ENCODE measurements at regions not wholly inside any gene's neighbourhood (a gene's known extent, or its start where the extent isn't known, plus 50 kb on each side); places are given as distances from the start of the nearest gene placed in this dataset.

DNA sequence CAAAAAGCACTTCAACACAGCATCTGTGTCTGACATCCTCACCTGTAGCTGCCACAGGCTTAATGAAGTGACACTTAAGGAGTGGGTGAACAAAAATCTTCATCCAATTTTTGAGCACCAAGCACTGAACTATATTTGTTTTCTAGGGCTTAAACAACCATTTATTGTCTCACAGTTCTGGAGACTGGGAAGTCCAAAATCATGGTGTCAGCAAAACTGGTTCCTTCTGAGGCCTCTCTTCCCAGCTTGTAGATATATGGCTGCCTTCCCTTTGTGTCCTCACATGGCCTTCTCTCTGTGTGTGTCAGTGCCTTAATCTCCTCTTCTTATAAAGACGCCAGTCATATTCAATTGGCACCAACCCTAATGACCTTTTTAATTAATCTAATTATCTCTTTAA is 189.2 kb upstream of the CLNK start:
- TF ChIP-seq, protein P1, sequence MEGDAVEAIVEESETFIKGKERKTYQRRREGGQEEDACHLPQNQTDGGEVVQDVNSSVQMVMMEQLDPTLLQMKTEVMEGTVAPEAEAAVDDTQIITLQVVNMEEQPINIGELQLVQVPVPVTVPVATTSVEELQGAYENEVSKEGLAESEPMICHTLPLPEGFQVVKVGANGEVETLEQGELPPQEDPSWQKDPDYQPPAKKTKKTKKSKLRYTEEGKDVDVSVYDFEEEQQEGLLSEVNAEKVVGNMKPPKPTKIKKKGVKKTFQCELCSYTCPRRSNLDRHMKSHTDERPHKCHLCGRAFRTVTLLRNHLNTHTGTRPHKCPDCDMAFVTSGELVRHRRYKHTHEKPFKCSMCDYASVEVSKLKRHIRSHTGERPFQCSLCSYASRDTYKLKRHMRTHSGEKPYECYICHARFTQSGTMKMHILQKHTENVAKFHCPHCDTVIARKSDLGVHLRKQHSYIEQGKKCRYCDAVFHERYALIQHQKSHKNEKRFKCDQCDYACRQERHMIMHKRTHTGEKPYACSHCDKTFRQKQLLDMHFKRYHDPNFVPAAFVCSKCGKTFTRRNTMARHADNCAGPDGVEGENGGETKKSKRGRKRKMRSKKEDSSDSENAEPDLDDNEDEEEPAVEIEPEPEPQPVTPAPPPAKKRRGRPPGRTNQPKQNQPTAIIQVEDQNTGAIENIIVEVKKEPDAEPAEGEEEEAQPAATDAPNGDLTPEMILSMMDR (IDR thresholded peaks at IDR 0.05): no peak
- Histone ChIP-seq H3K4me3 (no peak overlapping the region), H3K9me3 (no peaks in the 10 kb centered on the region), H3K4me1 (ENCODE audit: low read depth) (no peaks in the 10 kb centered on the region), H3K36me3 (ENCODE audit: low read depth) (no peaks in the 10 kb centered on the region)
- DNase-seq (no peak), ATAC-seq (no peak)
- intact Hi-C loops (cut with DNase I, micrococcal nuclease): no loop called here

DNA sequence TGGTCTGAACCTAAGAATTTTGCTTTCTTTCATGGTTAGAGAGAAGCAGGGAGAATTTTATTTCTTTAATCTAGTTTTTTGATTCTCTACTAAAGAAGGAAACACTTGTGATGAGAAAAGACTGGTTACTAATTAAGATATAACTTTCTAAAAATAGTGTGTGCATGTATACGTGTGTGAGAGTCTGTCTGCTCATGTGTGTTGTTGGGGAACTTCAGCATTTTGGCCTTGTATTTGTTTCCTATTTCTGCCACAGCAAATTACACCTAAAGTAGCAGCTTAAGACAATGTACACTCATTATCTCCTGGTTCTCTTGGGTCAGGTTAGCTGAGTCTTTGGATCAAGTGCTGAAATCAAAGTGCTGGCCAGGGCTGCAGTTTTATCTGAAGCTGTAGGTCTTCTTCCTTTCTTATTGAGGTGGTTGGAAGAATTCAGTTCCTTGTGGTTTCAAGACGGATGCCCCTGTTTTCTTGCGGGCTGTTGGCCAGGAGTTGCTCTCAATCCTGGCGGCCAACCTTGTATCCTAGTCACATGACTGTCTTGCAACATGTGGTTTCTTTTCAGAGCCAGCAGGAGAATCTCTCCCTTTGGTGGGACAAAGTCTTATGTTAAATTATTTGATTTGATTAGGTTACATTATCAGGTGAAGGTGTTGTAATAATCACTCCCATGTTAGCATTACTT is 188.4 kb upstream of the CLNK start:
- intact Hi-C loops (cut with DNase I, micrococcal nuclease): no loop called here
- no peak for DNase-seq
- H3K9me3 ChIP-seq: no peaks in the 10 kb centered on the region
- H3K36me3 ChIP-seq (ENCODE audit: low read depth): no peaks in the 10 kb centered on the region
- ATAC-seq: no peak
- TF ChIP-seq, protein P1 (IDR thresholded peaks at IDR 0.05): no peak
- no peaks in the 10 kb centered on the region for H3K4me1 ChIP-seq (ENCODE audit: low read depth)
- no peak overlapping the region for H3K4me3 ChIP-seq

DNA sequence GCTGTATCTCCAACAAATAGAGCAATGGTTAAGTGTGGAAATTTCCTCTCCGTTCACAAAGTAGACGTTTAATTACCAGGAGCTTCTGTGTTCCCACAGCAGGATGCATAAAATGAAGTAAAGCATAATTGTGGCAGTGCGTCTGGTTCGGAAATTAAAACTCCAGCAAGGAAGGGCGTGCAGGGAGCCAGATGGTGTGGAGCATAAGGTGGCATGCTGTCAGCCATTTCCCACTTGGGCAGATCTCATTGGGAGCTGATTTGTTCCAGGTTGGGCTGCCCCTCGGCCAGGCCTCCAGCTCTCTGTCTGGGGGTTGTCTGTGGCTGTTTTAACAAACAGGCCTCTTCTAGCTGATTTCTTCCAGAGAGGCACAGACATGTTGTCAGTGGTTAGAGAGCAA is 182.1 kb upstream of the CLNK start:
- intact Hi-C loops (cut with DNase I, micrococcal nuclease): no loop called here
- Histone ChIP-seq H3K4me1 (ENCODE audit: low read depth) (no peaks in the 10 kb centered on the region), H3K9me3 (no peaks in the 10 kb centered on the region), H3K4me3 (no peak overlapping the region), H3K36me3 (ENCODE audit: low read depth) (no peaks in the 10 kb centered on the region)
- DNase-seq (no peak), ATAC-seq (no peak)
- TF ChIP-seq, protein P1 (IDR thresholded peaks at IDR 0.05): no peak

DNA sequence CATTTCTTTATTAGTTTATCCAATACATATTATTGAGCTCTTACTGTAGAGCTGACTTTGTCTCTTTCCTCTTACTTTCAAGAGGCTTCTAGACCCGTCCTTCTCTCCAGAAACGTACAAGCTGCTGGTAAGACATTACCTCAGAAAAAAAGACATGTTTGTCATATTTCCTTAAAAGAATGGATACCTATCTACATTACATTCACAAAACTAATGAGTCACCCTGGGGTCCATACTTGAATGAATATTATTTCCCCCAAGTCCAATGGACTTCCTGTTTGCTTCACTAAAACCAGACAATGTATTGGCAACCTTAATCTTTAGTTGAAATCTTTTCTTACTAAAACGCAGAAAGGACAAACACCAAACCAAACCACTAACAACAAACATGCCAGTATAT is 176.5 kb upstream of the CLNK start:
- no peak overlapping the region for H3K4me3 ChIP-seq
- TF ChIP-seq, protein P1 (IDR thresholded peaks at IDR 0.05): no peak
- intact Hi-C loops (cut with DNase I, micrococcal nuclease): no loop called here
- H3K4me1 ChIP-seq (ENCODE audit: low read depth): no peaks in the 10 kb centered on the region
- ATAC-seq (no peak), DNase-seq (no peak)
- H3K9me3 ChIP-seq: peaks cover 12% of the 10 kb centered on the region
- no peaks in the 10 kb centered on the region for H3K36me3 ChIP-seq (ENCODE audit: low read depth)

DNA sequence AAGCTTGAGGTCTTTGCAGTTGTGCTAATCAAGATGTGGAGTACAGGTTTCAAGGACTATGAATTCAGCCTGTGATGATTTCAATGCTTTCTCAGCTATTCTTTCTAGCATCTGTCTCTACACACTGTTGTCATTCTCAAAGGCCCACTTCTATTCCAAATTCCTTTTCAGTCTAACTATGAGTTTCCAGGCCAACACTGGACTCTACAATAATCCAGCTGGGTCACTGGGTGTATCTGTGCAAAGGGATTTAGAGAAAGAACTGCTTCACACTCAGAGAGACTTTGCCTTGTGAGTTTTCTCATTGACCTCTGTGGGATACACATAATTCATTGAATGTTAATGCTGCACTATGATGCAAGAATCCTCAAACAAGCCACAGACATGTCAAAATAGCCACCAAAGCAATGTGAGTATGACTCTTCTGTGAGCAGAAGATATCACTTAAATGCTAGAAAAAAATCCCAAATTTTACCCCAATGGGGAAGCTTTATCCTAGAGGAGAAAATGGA is 171.8 kb upstream of the CLNK start:
- no peak for DNase-seq
- TF ChIP-seq, protein P1 (IDR thresholded peaks at IDR 0.05): no peak
- Histone ChIP-seq H3K4me1 (ENCODE audit: low read depth) (no peaks in the 10 kb centered on the region), H3K36me3 (ENCODE audit: low read depth) (no peaks in the 10 kb centered on the region), H3K9me3 (peaks cover 12% of the 10 kb centered on the region), H3K4me3 (no peak overlapping the region)
- intact Hi-C loops (cut with DNase I, micrococcal nuclease): no loop called here
- ATAC-seq: no peak

All from mucosa of descending colon (tissue), 3 donors.